ENCODE measurements at regions not wholly inside any gene's neighbourhood (a gene's known extent, or its start where the extent isn't known, plus 50 kb on each side); places are given as distances from the start of the nearest gene placed in this dataset.

GRCh38 chr18:47520263-47520662, 268.8 kb upstream of the SKOR2 start:
- no peak for TF ChIP-seq POLR2AphosphoS5 (IDR thresholded peaks at IDR 0.05)
- TF ChIP-seq POLR2A (IDR thresholded peaks at IDR 0.05) = no peak
- TF ChIP-seq, protein P1, sequence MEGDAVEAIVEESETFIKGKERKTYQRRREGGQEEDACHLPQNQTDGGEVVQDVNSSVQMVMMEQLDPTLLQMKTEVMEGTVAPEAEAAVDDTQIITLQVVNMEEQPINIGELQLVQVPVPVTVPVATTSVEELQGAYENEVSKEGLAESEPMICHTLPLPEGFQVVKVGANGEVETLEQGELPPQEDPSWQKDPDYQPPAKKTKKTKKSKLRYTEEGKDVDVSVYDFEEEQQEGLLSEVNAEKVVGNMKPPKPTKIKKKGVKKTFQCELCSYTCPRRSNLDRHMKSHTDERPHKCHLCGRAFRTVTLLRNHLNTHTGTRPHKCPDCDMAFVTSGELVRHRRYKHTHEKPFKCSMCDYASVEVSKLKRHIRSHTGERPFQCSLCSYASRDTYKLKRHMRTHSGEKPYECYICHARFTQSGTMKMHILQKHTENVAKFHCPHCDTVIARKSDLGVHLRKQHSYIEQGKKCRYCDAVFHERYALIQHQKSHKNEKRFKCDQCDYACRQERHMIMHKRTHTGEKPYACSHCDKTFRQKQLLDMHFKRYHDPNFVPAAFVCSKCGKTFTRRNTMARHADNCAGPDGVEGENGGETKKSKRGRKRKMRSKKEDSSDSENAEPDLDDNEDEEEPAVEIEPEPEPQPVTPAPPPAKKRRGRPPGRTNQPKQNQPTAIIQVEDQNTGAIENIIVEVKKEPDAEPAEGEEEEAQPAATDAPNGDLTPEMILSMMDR (IDR thresholded peaks at IDR 0.05) = no peak
- TF ChIP-seq EP300 (IDR thresholded peaks at IDR 0.05) = no peak
- Histone ChIP-seq H3K4me1 (no peaks in the 10 kb centered on the region), H3K27me3 (no peaks in the 10 kb centered on the region), H3K27ac (no peak overlapping the region), H3K4me3 (no peak overlapping the region), H3K36me3 (no peaks in the 10 kb centered on the region), H3K9me3 (no peaks in the 10 kb centered on the region)
- WGBS = 73% methylated on average over 9 of the region's 9 CpGs
- DNase-seq (ENCODE audit: low spot score in 2 of 2) = no peak

DNA sequence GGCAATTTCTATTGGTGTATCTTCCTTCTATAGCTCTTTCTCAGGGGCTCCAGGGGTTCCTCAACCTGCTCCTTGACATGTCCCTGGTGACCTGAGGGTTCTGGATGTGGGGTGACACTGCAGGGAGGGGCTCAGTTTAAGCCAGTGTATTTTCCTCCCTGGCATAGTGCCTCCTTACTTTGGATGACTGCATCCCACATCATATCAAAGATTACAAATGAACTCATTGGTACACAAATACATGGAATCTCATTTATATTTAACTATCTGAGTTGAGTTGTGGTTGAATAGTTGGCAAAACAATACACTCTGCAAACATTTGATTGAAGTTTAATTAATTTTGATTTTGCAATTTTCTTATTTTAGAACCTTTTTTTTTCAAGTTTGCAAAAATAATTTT, 268.2 kb upstream of the SKOR2 start:
- Histone ChIP-seq H3K27me3 (no peaks in the 10 kb centered on the region), H3K4me1 (no peaks in the 10 kb centered on the region), H3K36me3 (no peaks in the 10 kb centered on the region), H3K4me3 (no peak overlapping the region), H3K27ac (no peak overlapping the region), H3K9me3 (no peaks in the 10 kb centered on the region)
- TF ChIP-seq, protein P1 (IDR thresholded peaks at IDR 0.05) = no peak
- TF ChIP-seq EP300 (IDR thresholded peaks at IDR 0.05) (no peak), POLR2A (IDR thresholded peaks at IDR 0.05) (no peak), POLR2AphosphoS5 (IDR thresholded peaks at IDR 0.05) (no peak)
- DNase-seq (ENCODE audit: low spot score in 2 of 2) = no peak

DNA sequence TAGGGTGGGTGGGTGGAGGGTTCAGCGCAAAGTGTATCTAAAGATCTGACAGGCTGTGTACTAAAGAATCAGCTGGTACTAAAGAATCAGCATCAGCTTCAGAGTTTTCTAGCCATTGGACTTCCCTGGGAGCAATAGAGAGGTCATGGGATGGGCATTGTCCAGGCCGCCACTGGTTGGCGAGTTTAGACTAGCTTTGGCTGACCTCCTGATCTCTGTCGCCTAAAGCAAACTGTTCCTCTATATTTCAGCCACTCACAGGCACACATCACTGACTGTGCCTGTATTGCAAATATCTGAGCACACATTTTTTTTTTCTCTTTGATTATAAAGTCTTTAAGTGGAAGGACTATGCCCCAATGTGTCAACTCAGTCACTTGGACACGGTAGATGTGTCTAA, 267.8 kb upstream of the SKOR2 start:
- H3K36me3 ChIP-seq = no peaks in the 10 kb centered on the region
- WGBS = 56% methylated on average over 5 of the region's 5 CpGs
- no peak overlapping the region for H3K27ac ChIP-seq
- H3K9me3 ChIP-seq = no peaks in the 10 kb centered on the region
- no peak for DNase-seq (ENCODE audit: low spot score in 2 of 2)
- H3K4me3 ChIP-seq = no peak overlapping the region
- TF ChIP-seq POLR2A (IDR thresholded peaks at IDR 0.05) (no peak), POLR2AphosphoS5 (IDR thresholded peaks at IDR 0.05) (no peak), EP300 (IDR thresholded peaks at IDR 0.05) (no peak)
- TF ChIP-seq, protein P1 (IDR thresholded peaks at IDR 0.05) = no peak
- H3K27me3 ChIP-seq = no peaks in the 10 kb centered on the region
- H3K4me1 ChIP-seq = no peaks in the 10 kb centered on the region

DNA sequence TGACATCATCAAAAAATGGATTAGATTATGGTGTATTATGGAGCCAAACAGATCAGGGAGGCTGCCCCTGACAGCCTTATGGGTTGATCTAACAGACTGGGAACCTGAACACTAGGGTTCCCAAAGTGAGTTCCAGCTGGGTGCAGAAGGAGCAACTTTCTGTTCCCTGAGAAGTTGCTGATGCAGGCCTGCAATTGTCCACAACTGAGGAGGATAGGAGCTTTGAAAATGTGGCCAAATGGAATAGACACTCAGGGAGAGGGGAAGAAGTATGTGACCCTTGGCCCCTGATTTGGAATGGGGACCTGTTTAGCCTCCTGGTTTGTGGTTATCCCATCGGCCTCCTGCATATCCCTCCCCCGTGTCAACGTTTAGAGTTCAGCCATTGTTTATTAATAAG, 262.2 kb upstream of the SKOR2 start:
- Histone ChIP-seq H3K27me3 (no peaks in the 10 kb centered on the region), H3K27ac (no peak overlapping the region), H3K4me1 (no peaks in the 10 kb centered on the region), H3K4me3 (no peak overlapping the region), H3K9me3 (no peaks in the 10 kb centered on the region), H3K36me3 (no peaks in the 10 kb centered on the region)
- 92% methylated on average over 3 of the region's 3 CpGs for WGBS
- DNase-seq (ENCODE audit: low spot score in 2 of 2) = no peak
- TF ChIP-seq, protein P1 (IDR thresholded peaks at IDR 0.05) = no peak
- no peak for TF ChIP-seq POLR2AphosphoS5 (IDR thresholded peaks at IDR 0.05)
- no peak for TF ChIP-seq EP300 (IDR thresholded peaks at IDR 0.05)
- no peak for TF ChIP-seq POLR2A (IDR thresholded peaks at IDR 0.05)

DNA sequence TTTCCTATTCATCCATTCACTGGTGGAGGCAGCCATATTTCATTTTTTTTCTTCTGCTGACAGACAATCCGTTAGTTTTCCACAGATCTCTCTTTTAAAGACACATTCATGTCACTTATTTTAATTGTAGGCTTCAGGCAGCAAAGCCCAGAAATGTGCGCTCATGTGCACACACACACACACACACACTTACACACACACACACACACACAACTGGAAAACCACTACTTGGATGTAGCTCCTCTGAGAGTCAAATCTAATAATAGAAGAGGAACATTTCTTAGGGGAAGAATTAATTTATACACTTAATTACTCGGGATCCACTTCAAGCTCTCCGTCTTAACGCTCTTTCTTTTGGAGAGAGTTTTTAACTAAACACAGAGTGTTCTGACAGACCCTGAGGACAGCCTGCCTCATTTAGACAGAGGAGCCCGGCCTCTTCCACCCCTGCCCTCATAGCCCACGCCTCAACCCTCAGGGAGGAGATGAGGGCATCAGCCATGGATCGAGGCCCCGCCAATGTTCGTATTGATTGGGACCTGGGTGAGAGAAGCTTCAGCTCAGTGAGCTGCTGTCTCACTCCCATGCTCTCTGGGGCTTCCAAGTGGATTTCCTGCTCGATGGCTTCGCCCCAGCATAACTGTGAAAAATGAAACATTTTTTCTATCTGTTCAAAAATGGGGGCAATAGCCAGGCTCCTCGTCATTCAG, 261.4 kb upstream of the SKOR2 start:
- TF ChIP-seq EP300 (IDR thresholded peaks at IDR 0.05) = no peak
- no peak for TF ChIP-seq POLR2AphosphoS5 (IDR thresholded peaks at IDR 0.05)
- TF ChIP-seq POLR2A (IDR thresholded peaks at IDR 0.05) = no peak
- TF ChIP-seq, protein P1 (IDR thresholded peaks at IDR 0.05) = no peak
- H3K27ac ChIP-seq = no peak overlapping the region
- no peaks in the 10 kb centered on the region for H3K27me3 ChIP-seq
- no peaks in the 10 kb centered on the region for H3K4me1 ChIP-seq
- no peak overlapping the region for H3K4me3 ChIP-seq
- WGBS = 83% methylated on average over 13 of the region's 13 CpGs
- H3K36me3 ChIP-seq = no peaks in the 10 kb centered on the region
- no peaks in the 10 kb centered on the region for H3K9me3 ChIP-seq
- DNase-seq (ENCODE audit: low spot score in 2 of 2) = no peak
